MV-4-11 (cell line): ENCODE measurements at regions not wholly inside any gene's neighbourhood (a gene's known extent, or its start where the extent isn't known, plus 50 kb on each side); places are given as distances from the start of the nearest gene placed in this dataset.
A peak's percentile ranks its signal among the peaks of the same experiment; 100 is the strongest.
"Not testable (repeated sequence)": the region's sequence is repeated elsewhere in the genome, so short reads cannot be mapped to it uniquely, and the experiment has no call there.

Experiments used
- DNase-seq: peaks from one replicate; lab custom pipeline; 2025; lab: John Stamatoyannopoulos, UW

- no peak for DNase-seq
Observed at GRCh38 chr2:103383541-103383940, 621.7 kb downstream of the TMEM182 start.

- no peak for DNase-seq
Observed at GRCh38 chr2:103386872-103387271, 625.0 kb downstream of the TMEM182 start.

- DNase-seq: peak; percentile 18
Observed at GRCh38 chr2:103387888-103388287, 626.1 kb downstream of the TMEM182 start.

- no peak for DNase-seq
Observed at GRCh38 chr2:103396152-103396551, 634.3 kb downstream of the TMEM182 start.

- DNase-seq: no peak
Observed at GRCh38 chr2:103401621-103402020, 639.8 kb downstream of the TMEM182 start.

- no peak for DNase-seq
Observed at GRCh38 chr2:103402336-103402735, 640.5 kb downstream of the TMEM182 start.

GRCh38 chr2:103402944-103403343, 641.1 kb downstream of the TMEM182 start:
- DNase-seq: no peak

- DNase-seq: not testable (repeated sequence)
Observed at GRCh38 chr2:103403388-103403787, 641.6 kb downstream of the TMEM182 start.

GRCh38 chr2:103410221-103410620, 648.4 kb downstream of the TMEM182 start:
- no peak for DNase-seq

GRCh38 chr2:103419506-103419905, 657.7 kb downstream of the TMEM182 start:
- no peak for DNase-seq

GRCh38 chr2:103423100-103423499, 661.3 kb downstream of the TMEM182 start:
- no peak for DNase-seq

- DNase-seq: no peak
Observed at GRCh38 chr2:103427567-103427966, 665.7 kb downstream of the TMEM182 start.

GRCh38 chr2:103430191-103430590, 668.4 kb downstream of the TMEM182 start:
- no peak for DNase-seq

GRCh38 chr2:103435010-103435409, 673.2 kb downstream of the TMEM182 start:
- DNase-seq: peak; percentile 55

GRCh38 chr2:103437161-103437560, 675.3 kb downstream of the TMEM182 start:
- no peak for DNase-seq

GRCh38 chr2:103445347-103445746, 683.5 kb downstream of the TMEM182 start:
- no peak for DNase-seq

GRCh38 chr2:103448495-103448894, 686.7 kb downstream of the TMEM182 start:
- no peak for DNase-seq

- no peak for DNase-seq
Observed at GRCh38 chr2:103451283-103451682, 689.5 kb downstream of the TMEM182 start.

GRCh38 chr2:103459283-103459682, 697.5 kb downstream of the TMEM182 start:
- DNase-seq: no peak

GRCh38 chr2:103462101-103462500, 700.3 kb downstream of the TMEM182 start:
- DNase-seq: no peak

GRCh38 chr2:103462712-103463111, 700.9 kb downstream of the TMEM182 start:
- DNase-seq: no peak

GRCh38 chr2:103464831-103465230, 703.0 kb downstream of the TMEM182 start:
- no peak for DNase-seq

GRCh38 chr2:103469800-103470199, 708.0 kb downstream of the TMEM182 start:
- no peak for DNase-seq

GRCh38 chr2:103484906-103485305, 723.1 kb downstream of the TMEM182 start:
- no peak for DNase-seq

- DNase-seq: no peak
Observed at GRCh38 chr2:103496850-103497249, 735.0 kb downstream of the TMEM182 start.
